ENCODE measurements at regions not wholly inside any gene's neighbourhood (a gene's known extent, or its start where the extent isn't known, plus 50 kb on each side); places are given as distances from the start of the nearest gene placed in this dataset.
A peak's percentile ranks its signal among the peaks of the same experiment; 100 is the strongest.

GRCh38 chr6:167506443-167507301 is 181.8 kb downstream of the TTLL2 start (continued):
- TF ChIP-seq FUBP1 (CRISPR knock-in tag; IDR thresholded peaks at IDR 0.05; ENCODE audit: borderline replicate concordance): no peak
- TF ChIP-seq SAFB2 (CRISPR knock-in tag; IDR thresholded peaks at IDR 0.05; ENCODE audit: borderline replicate concordance, low read depth): no peak
- 0 out of 2 replicates have a peak, but pooled peaks have one; percentile 38 for TF ChIP-seq ZNF136 (CRISPR knock-in tag; IDR thresholded peaks at IDR 0.05; ENCODE audit: low read depth)
- no peak for TF ChIP-seq PHB2 (IDR thresholded peaks at IDR 0.05; ENCODE audit: partially characterized antibody)
- 0 out of 4 replicates have a peak, but pooled peaks of 1 of the 2 experiments have one; percentile 12 for TF ChIP-seq NR2F1 (CRISPR knock-in tag; IDR thresholded peaks at IDR 0.05)
- TF ChIP-seq PHF5A (CRISPR knock-in tag; IDR thresholded peaks at IDR 0.05; ENCODE audit: low read depth, unreplicated experiment): no peak
- TF ChIP-seq SNAI1 (CRISPR knock-in tag; IDR thresholded peaks at IDR 0.05; ENCODE audit: borderline replicate concordance): no peak
- TF ChIP-seq POLR2AphosphoS5 (IDR thresholded peaks at IDR 0.05; ENCODE audit: low read depth, low read length): no peak
- TF ChIP-seq CSRNP2 (CRISPR knock-in tag; conservative IDR thresholded peaks at IDR 0.05; ENCODE audit: low read depth): no peak
- no peak for TF ChIP-seq MTF1 (CRISPR knock-in tag; IDR thresholded peaks at IDR 0.05)
- peak; percentile 59 for TF ChIP-seq MLX (CRISPR knock-in tag; IDR thresholded peaks at IDR 0.05)
- TF ChIP-seq ZFP36L2 (CRISPR knock-in tag; IDR thresholded peaks at IDR 0.05): no peak
- TF ChIP-seq SIX4 (CRISPR knock-in tag; IDR thresholded peaks at IDR 0.05): no peak
- TF ChIP-seq HOXA7 (CRISPR knock-in tag; IDR thresholded peaks at IDR 0.05): no peak
- TF ChIP-seq FOXJ3 (CRISPR knock-in tag; IDR thresholded peaks at IDR 0.05; ENCODE audit: borderline replicate concordance): peak; percentile 40; the same call in 1 of the 2 replicates
- TF ChIP-seq XRCC5 (optimal IDR thresholded peaks at IDR 0.05; ENCODE audit: low read length): peak; percentile 70
